Ovary (tissue), 7 donors: ENCODE measurements at regions not wholly inside any gene's neighbourhood (a gene's known extent, or its start where the extent isn't known, plus 50 kb on each side); places are given as distances from the start of the nearest gene placed in this dataset.

Experiments
- DNase-seq, 5 donors: peaks; one replicate each; pipeline ENCODE4 v3.0.0-alpha.2; 2019 to 2020
- H3K27ac ChIP-seq, 2 donors: fragments of 200-600 bp; one replicate each; pipeline versions ENCODE4 v1.5.1 to v1.8.0; 2019 to 2022
- H3K27me3 ChIP-seq: fragments of 200-600 bp; one replicate; pipeline ENCODE4 v1.8.0; 2022
- H3K36me3 ChIP-seq: fragments of 200-600 bp; sonication (generic); one replicate; pipeline ENCODE4 v1.5.1; 2019
- H3K4me1 ChIP-seq: one replicate; pipeline ENCODE4 v1.8.1; 2013; ENCODE audit warnings: mild to moderate bottlenecking, moderate library complexity; ENCODE audit not compliant: insufficient read depth
- H3K4me3 ChIP-seq: fragments of 200-600 bp; sonication (generic); one replicate; pipeline ENCODE4 v1.5.1; 2017
- H3K9me3 ChIP-seq, 2 donors: fragments of 200-600 bp in 1 of 2; sonication (generic) in 1 of 2; one replicate each; pipeline versions ENCODE4 v1.5.1 to v1.8.1; 2013 to 2019; ENCODE audit warnings: mild to moderate bottlenecking in 1 of 2, moderate library complexity in 1 of 2
- EP300 ChIP-seq: sonication (generic); formaldehyde crosslinking; IDR thresholded peaks from one replicate; pipeline ENCODE4 v1.6.1; 2017; ENCODE audit warnings: antibody characterized with exemption
- POLR2A ChIP-seq: fragments of 450-650 bp; IDR thresholded peaks from one replicate; pipeline ENCODE4 v1.6.1; 2017; ENCODE audit warnings: antibody characterized with exemption, mild to moderate bottlenecking, moderate library complexity
- WGBS, 3 donors: extraction: QIAGEN DNeasy Blood & Tissue Kit in 1 of 3; methylation state at CpG; one replicate each; pipeline versions ENCODE4 v1.1.5 to v1.1.7; 2013 to 2017; 5-methylcytosine and 5-hydroxymethylcytosine counted together
- intact Hi-C, 4 donors: fragments of 100-400 bp; cut with DNase I; formaldehyde crosslinking; loops; one replicate each; pipeline versions ENCODE4 v1.11.0 to v1.15.1; 2022 to 2023
- TF ChIP-seq, protein P1 (sequence below), 3 donors: fragments of 450-650 bp in 2 of 3; fragments of 200-600 bp in 1 of 3; IDR thresholded peaks; one replicate each; pipeline versions ENCODE4 v1.5.1 to v1.8.0; 2016 to 2022; ENCODE audit warnings: antibody characterized with exemption in 3 of 3, mild to moderate bottlenecking in 1 of 3
- donor health status: DM: no; HTN: no; CAD: no; lungs with moderate emphysema.
- donor health status: DM: no; HTN: no; CAD: no.
- donor health status: Bipolar disorder and iron deficiency.
- donor health status: DM: no; HTN: no; CAD: no.
- donor health status: DM: yes; HTN: yes; CAD: no.

DNA sequence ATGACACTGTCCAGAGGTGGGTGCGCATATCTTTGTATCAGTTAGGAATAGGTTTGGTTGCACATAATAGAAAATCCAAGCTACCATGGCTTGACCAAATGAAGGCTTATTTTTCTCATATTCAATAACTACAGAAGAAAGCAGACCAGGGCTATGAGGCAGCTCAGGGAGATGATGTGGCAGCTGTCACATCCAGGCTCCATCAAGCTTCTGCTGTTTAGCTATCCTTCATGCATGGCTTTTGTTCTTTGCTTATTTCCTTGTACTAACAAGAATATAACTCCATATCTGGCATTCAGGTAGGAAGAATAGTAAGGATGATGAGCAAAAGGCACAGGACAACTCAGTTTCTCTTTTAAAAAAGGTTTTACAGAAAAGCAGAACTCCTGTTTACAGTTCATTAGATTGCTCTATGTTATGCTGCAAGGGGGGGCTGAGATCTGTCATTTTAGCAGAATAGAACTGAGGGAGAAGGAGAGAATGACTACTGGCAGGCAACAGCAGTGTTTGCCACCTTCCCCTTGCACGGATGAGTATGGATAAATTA, 336.1 kb downstream of the MLLT3 start:
- Histone ChIP-seq H3K4me3 (no peak overlapping the region), H3K36me3 (no peaks in the 10 kb centered on the region), H3K9me3 (no peaks in the 10 kb centered on the region), H3K4me1 (no peaks in the 10 kb centered on the region), H3K27me3 (no peaks in the 10 kb centered on the region), H3K27ac (no peak overlapping the region)
- intact Hi-C loops, result no loop called here
- WGBS, 3 donors, result 50 to 66% (median 65%) methylated on average over 2 of the region's 2 CpGs
- DNase-seq, result no peak
- TF ChIP-seq, protein P1, sequence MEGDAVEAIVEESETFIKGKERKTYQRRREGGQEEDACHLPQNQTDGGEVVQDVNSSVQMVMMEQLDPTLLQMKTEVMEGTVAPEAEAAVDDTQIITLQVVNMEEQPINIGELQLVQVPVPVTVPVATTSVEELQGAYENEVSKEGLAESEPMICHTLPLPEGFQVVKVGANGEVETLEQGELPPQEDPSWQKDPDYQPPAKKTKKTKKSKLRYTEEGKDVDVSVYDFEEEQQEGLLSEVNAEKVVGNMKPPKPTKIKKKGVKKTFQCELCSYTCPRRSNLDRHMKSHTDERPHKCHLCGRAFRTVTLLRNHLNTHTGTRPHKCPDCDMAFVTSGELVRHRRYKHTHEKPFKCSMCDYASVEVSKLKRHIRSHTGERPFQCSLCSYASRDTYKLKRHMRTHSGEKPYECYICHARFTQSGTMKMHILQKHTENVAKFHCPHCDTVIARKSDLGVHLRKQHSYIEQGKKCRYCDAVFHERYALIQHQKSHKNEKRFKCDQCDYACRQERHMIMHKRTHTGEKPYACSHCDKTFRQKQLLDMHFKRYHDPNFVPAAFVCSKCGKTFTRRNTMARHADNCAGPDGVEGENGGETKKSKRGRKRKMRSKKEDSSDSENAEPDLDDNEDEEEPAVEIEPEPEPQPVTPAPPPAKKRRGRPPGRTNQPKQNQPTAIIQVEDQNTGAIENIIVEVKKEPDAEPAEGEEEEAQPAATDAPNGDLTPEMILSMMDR (IDR thresholded peaks at IDR 0.05), result no peak
- TF ChIP-seq EP300, result no peak
- no peak for TF ChIP-seq POLR2A

- no peak for TF ChIP-seq POLR2A
- TF ChIP-seq EP300, result no peak
- TF ChIP-seq, protein P1 (IDR thresholded peaks at IDR 0.05), result no peak
- Histone ChIP-seq H3K9me3 (no peaks in the 10 kb centered on the region), H3K27ac (no peak overlapping the region), H3K27me3 (no peaks in the 10 kb centered on the region), H3K4me1 (no peaks in the 10 kb centered on the region), H3K36me3 (no peaks in the 10 kb centered on the region), H3K4me3 (no peak overlapping the region)
- DNase-seq, result no peak
- intact Hi-C loops, result no loop called here
- 60 to 73% (median 61%) methylated on average over 3 of the region's 3 CpGs for WGBS, 3 donors
These were observed 337.6 kb downstream of the MLLT3 start for GRCh38 chr9:20284601-20285289.

DNA sequence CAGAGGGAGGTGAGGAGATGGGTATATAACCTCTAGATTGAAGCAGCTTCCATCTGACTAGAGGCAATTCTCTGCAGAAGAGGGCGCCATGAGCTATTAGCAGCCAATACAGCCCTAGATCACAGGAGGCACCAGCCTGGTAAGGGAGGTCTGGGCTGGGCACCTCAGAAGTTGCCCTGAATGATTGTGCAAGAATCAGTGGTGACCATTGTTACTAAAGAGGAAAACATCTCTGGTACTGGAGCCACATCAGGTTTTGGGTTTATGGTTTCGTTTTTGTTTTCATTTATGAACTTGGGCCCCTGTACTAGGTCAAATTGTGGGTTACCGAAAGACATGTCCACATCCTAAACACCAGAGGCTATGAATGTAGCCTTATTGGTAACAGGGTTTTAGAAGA, 342.0 kb downstream of the MLLT3 start:
- H3K27ac ChIP-seq, result no peak overlapping the region
- no peaks in the 10 kb centered on the region for H3K36me3 ChIP-seq
- no peaks in the 10 kb centered on the region for H3K4me1 ChIP-seq
- no peak overlapping the region for H3K4me3 ChIP-seq
- intact Hi-C loops, result no loop called here
- TF ChIP-seq, protein P1 (IDR thresholded peaks at IDR 0.05), result no peak
- TF ChIP-seq POLR2A (no peak), EP300 (no peak)
- no peak for DNase-seq
- no peaks in the 10 kb centered on the region for H3K27me3 ChIP-seq
- WGBS, 3 donors, result 93 to 97% (median 94%) methylated on average over 3 of the region's 3 CpGs
- H3K9me3 ChIP-seq, result no peaks in the 10 kb centered on the region

DNA sequence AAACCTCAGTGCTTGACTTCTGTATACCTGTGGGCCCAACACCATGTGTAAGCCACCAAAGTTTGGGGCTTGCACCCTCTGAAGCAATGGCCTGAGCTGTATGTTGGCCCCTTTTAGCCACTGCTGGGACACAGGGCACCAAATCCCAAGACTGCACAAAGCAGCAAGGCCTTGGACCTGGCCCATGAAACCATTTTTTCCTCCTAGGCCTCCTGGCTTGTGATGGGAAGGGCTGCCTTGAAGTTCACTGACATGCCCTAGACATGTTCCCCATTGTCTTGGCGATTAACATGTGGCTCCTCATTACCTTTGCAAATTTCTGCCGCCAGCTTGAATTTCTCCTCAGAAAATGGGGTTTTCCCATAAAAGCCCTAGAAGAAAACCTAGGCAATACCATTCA, 345.5 kb downstream of the MLLT3 start:
- Histone ChIP-seq H3K36me3 (no peaks in the 10 kb centered on the region), H3K4me1 (no peaks in the 10 kb centered on the region), H3K9me3 (no peaks in the 10 kb centered on the region), H3K27me3 (no peaks in the 10 kb centered on the region), H3K4me3 (no peak overlapping the region), H3K27ac (no peak overlapping the region)
- WGBS, 3 donors, result 89 to 98% (median 95%) methylated on average over 2 of the region's 2 CpGs
- TF ChIP-seq POLR2A, result no peak
- TF ChIP-seq, protein P1 (IDR thresholded peaks at IDR 0.05), result no peak
- DNase-seq, result no peak
- intact Hi-C loops, result no loop called here
